SK-MEL-5 (cell line): ENCODE measurements at regions not wholly inside any gene's neighbourhood (a gene's known extent, or its start where the extent isn't known, plus 50 kb on each side); places are given as distances from the start of the nearest gene placed in this dataset.

Source experiments
- DNase-seq: peaks from one replicate; pipeline ENCODE4 v3.0.0-alpha.2; 2016; ENCODE audit warnings: low read depth, low spot score
- in situ Hi-C: cut with HindIII; loops from 2 replicates; pipeline ENCODE4 v1.10.0; 2016; ENCODE audit warnings: low sequenced_read_pairs, high pct_unique_total_duplicates, low pct_unique_long_range_greater_than_20kb

GRCh38 chr10:88048312-88048711 lies 184.9 kb downstream of the PTEN start:
- DNase-seq: no peak
- in situ Hi-C loops: no loop called here

GRCh38 chr10:88049204-88049603 lies 185.8 kb downstream of the PTEN start:
- in situ Hi-C loops: no loop called here

GRCh38 chr10:88057720-88058119 lies 194.3 kb downstream of the PTEN start:
- in situ Hi-C loops: no loop called here
- DNase-seq: no peak

More at GRCh38 chr10:88049204-88049603, 185.8 kb downstream of the PTEN start:
- DNase-seq: no peak

GRCh38 chr10:88058750-88059149 lies 195.3 kb downstream of the PTEN start:
- in situ Hi-C loops: no loop called here
- DNase-seq: no peak

- in situ Hi-C loops: no loop called here
- DNase-seq: no peak
These were observed 195.8 kb downstream of the PTEN start for GRCh38 chr10:88059190-88059589.

- in situ Hi-C loops: no loop called here
- DNase-seq: no peak
These were observed 197.3 kb downstream of the PTEN start for GRCh38 chr10:88060762-88061161.

- peak; percentile 22 for DNase-seq
- in situ Hi-C loops: no loop called here
These were observed 199.0 kb downstream of the PTEN start for GRCh38 chr10:88062385-88062784.

GRCh38 chr10:88062798-88063472 lies 199.5 kb downstream of the PTEN start:
- in situ Hi-C loops: no loop called here
- no peak for DNase-seq

- no peak for DNase-seq
- in situ Hi-C loops: no loop called here
These were observed 200.6 kb downstream of the PTEN start for GRCh38 chr10:88063861-88064557.

- DNase-seq: no peak
- in situ Hi-C loops: no loop called here
These were observed 201.4 kb downstream of the PTEN start for GRCh38 chr10:88064608-88065382.

GRCh38 chr10:88065383-88066049 lies 202.1 kb downstream of the PTEN start:
- in situ Hi-C loops: no loop called here
- DNase-seq: no peak

- in situ Hi-C loops: no loop called here
- DNase-seq: no peak
These were observed 202.9 kb downstream of the PTEN start for GRCh38 chr10:88066319-88066718.

- no peak for DNase-seq
- in situ Hi-C loops: no loop called here
These were observed 203.5 kb downstream of the PTEN start for GRCh38 chr10:88066876-88067275.

GRCh38 chr10:88067737-88068136 lies 204.3 kb downstream of the PTEN start:
- in situ Hi-C loops: no loop called here
- no peak for DNase-seq

GRCh38 chr10:88069338-88069737 lies 205.9 kb downstream of the PTEN start:
- DNase-seq: no peak
- in situ Hi-C loops: no loop called here

- in situ Hi-C loops: no loop called here
- peak; percentile 26 for DNase-seq
These were observed 206.9 kb downstream of the PTEN start for GRCh38 chr10:88070080-88070880.

- no peak for DNase-seq
- in situ Hi-C loops: no loop called here
These were observed 208.5 kb downstream of the PTEN start for GRCh38 chr10:88071879-88072278.
